ENCODE measurements at regions not wholly inside any gene's neighbourhood (a gene's known extent, or its start where the extent isn't known, plus 50 kb on each side); places are given as distances from the start of the nearest gene placed in this dataset.

DNA sequence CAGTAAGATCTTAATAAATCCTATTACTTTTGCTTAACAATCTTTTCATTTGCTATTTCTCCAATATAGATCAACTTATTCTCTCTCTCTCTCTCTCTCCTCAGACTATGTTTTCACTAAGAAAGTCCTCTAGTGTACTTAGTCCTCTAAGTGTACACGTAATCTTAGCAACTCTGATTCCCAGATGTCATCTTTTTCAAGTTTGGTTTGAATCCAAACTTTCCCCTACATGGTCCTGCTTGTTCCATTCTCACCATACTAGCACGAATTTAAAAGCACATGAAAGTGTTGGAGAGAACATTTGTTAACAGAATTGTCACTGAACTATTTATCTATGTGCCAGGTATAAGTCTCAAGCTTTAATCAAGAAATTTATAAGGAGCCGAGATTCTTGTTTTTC, 202.9 kb downstream of the SPRY2 start:
- no peak for FAIRE-seq

DNA sequence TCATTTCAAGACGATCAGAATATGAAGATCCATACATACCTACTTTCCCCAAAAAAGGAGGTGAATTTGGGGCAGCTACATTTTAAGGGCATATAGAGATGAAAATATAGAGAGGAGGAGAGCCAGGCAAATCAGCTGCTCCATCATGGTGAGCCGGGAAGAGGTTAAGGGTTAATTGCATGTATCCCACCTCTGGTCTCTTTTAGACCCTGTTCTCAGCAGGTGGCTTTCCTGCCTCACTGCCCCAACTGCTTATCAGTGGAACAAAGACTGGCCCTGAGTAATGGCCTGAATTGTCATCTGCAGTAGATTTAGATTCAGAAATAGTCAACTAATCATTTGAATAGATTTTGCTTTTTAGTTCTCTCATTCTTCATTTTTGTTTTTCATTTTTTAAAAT, 206.6 kb downstream of the SPRY2 start:
- TF ChIP-seq, protein P1, sequence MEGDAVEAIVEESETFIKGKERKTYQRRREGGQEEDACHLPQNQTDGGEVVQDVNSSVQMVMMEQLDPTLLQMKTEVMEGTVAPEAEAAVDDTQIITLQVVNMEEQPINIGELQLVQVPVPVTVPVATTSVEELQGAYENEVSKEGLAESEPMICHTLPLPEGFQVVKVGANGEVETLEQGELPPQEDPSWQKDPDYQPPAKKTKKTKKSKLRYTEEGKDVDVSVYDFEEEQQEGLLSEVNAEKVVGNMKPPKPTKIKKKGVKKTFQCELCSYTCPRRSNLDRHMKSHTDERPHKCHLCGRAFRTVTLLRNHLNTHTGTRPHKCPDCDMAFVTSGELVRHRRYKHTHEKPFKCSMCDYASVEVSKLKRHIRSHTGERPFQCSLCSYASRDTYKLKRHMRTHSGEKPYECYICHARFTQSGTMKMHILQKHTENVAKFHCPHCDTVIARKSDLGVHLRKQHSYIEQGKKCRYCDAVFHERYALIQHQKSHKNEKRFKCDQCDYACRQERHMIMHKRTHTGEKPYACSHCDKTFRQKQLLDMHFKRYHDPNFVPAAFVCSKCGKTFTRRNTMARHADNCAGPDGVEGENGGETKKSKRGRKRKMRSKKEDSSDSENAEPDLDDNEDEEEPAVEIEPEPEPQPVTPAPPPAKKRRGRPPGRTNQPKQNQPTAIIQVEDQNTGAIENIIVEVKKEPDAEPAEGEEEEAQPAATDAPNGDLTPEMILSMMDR (IDR thresholded peaks at IDR 0.05; ENCODE audit: insufficient read depth, low read length, severe bottlenecking), result no peak
- FAIRE-seq, result no peak
- DNase-seq (ENCODE audit: low read depth), result no peak
- H3K36me3 ChIP-seq (ENCODE audit: control insufficient read depth, insufficient read depth, low read length), result no peaks in the 10 kb centered on the region
- H3K27me3 ChIP-seq (ENCODE audit: control insufficient read depth, insufficient read depth, low read length), result no peaks in the 10 kb centered on the region
- H3K4me3 ChIP-seq (ENCODE audit: low read depth, low read length), result no peak overlapping the region

More for the DNA sequence above, 202.9 kb downstream of the SPRY2 start:
- no peak overlapping the region for H3K4me3 ChIP-seq (ENCODE audit: low read depth, low read length)
- H3K27me3 ChIP-seq (ENCODE audit: control insufficient read depth, insufficient read depth, low read length), result no peaks in the 10 kb centered on the region
- no peak for DNase-seq (ENCODE audit: low read depth)
- TF ChIP-seq, protein P1 (IDR thresholded peaks at IDR 0.05; ENCODE audit: insufficient read depth, low read length, severe bottlenecking), result no peak
- H3K36me3 ChIP-seq (ENCODE audit: control insufficient read depth, insufficient read depth, low read length), result no peaks in the 10 kb centered on the region

DNA sequence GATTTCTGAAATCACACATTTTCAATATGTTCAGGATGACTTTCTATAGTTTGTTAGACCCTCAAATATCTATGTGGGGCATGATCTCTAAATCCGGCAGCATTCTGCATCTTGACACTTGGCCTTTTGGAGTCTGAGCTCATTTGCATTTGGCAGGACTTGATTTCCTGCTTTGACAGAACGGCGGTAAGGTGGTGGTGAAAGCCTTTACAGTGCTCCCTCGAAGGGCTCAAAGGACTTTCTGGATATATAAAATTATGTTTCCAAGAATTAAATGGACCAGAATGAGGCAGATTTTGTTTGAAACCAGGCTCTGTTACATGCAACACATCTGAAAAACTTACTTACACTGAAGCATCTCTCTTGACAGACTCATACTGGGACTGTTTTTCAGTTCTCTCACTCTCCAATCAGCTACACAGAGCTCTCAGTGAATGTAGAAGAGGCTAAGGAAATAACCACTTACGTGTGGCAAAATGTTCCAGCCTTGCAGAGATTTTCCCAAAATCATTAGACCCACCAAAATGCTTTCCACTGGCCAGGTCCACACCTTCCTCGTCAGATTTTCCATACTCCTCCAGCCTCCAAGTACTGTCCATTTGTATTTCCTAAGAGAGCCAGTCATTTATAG, 207.2 kb downstream of the SPRY2 start:
- FAIRE-seq (no peak), DNase-seq (ENCODE audit: low read depth) (no peak)
- no peaks in the 10 kb centered on the region for H3K27me3 ChIP-seq (ENCODE audit: control insufficient read depth, insufficient read depth, low read length)
- H3K36me3 ChIP-seq (ENCODE audit: control insufficient read depth, insufficient read depth, low read length), result no peaks in the 10 kb centered on the region
- H3K4me3 ChIP-seq (ENCODE audit: low read depth, low read length), result no peak overlapping the region
- TF ChIP-seq, protein P1 (IDR thresholded peaks at IDR 0.05; ENCODE audit: insufficient read depth, low read length, severe bottlenecking), result no peak

DNA sequence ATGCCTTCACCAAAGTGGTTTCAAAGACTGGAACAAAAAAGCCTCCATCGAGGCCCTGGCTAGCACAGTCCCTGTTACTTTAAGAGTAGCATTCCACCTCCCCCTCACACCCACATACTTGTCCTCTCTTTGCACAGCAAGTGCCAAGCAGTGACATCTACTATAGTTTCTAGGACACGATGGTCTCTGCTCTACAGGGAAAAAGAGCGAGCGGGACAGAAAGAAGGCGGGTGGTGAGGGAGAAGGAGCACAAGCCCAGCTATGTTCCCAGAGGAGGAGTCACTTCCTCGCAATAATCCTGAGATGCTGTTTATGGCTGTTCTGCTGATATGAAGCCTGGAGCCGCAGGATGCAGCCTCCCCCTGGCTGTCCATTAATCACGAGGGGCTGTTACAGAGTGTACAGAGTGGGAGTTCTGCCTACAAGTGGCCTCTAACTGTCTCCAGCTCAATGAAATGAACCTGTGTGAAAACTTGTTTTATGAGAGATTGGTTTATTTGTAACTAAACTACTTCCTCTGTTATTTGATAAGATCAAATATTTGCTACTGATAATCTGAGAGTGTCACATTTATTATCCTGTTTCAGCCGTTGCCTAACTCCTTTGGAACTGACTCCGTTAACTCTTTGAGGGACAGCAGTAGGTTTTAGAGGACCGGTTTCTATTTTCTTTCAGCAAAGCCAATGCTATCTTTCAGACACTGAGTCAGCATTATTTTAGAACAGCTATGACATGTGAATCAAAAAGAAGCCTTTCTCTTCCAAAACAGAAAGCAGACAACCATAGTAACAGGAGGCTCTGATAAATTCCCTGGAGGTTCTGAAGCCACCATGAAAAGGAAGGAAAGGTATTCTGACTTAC, 208.0 kb downstream of the SPRY2 start:
- FAIRE-seq (no peak), DNase-seq (ENCODE audit: low read depth) (peak; percentile 27)
- Histone ChIP-seq H3K27me3 (ENCODE audit: control insufficient read depth, insufficient read depth, low read length) (no peaks in the 10 kb centered on the region), H3K36me3 (ENCODE audit: control insufficient read depth, insufficient read depth, low read length) (no peaks in the 10 kb centered on the region), H3K4me3 (ENCODE audit: low read depth, low read length) (no peak overlapping the region)
- TF ChIP-seq, protein P1 (IDR thresholded peaks at IDR 0.05; ENCODE audit: insufficient read depth, low read length, severe bottlenecking), result no peak

DNA sequence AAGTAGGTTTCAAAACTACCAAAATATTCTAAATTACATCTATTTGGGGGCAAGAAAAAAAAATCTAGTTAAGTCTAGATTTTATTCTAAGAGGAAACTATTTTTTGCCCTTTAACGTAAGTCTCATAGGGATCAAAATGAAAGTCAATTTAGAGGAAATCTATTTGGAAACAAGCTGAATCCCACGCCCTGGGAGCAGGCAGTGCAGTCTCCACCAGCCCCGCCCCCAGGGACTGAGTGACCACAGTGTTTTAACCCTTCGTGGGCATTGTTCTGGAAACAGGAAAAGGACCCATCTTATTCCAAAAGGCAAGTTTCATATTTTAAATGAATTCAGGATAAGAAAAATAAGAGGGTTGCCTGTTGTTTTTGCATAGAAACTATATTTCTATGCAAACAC, 209.7 kb downstream of the SPRY2 start:
- no peaks in the 10 kb centered on the region for H3K27me3 ChIP-seq (ENCODE audit: control insufficient read depth, insufficient read depth, low read length)
- DNase-seq (ENCODE audit: low read depth), result no peak
- H3K36me3 ChIP-seq (ENCODE audit: control insufficient read depth, insufficient read depth, low read length), result no peaks in the 10 kb centered on the region
- H3K4me3 ChIP-seq (ENCODE audit: low read depth, low read length), result no peak overlapping the region
- TF ChIP-seq, protein P1 (IDR thresholded peaks at IDR 0.05; ENCODE audit: insufficient read depth, low read length, severe bottlenecking), result no peak
- FAIRE-seq, result no peak

Measured in bronchial epithelial cell (primary cell).